IMR-90 (cell line): ENCODE measurements at regions not wholly inside any gene's neighbourhood (a gene's known extent, or its start where the extent isn't known, plus 50 kb on each side); places are given as distances from the start of the nearest gene placed in this dataset.

Source experiments
- ATAC-seq: fragments of 200-7000 bp; cut with Tn5 transposase; 2 replicates; pipeline ENCODE4 v1.9.1; 2020; ENCODE audit warnings: low read depth, mild to moderate bottlenecking, moderate library complexity
- BruUV-seq: library from RNA; stranded (reverse); fragments of 400-500 nt; replicated peaks from 2 replicates; lab custom pipeline; 2021; lab: Mats Ljungman, UMichigan
- CTCF ChIA-PET: fragments of 300-600 bp; formaldehyde crosslinking; extraction: SDS; loops from one replicate; lab custom pipeline; 2021; ENCODE audit warnings: antibody characterized with exemption; lab: Yijun Ruan, JAX
- POLR2A ChIA-PET: fragments of 300-600 bp; sonication (Branson Sonifier 250); formaldehyde crosslinking; loops from one replicate; lab custom pipeline; 2022; ENCODE audit warnings: antibody characterized with exemption; ENCODE audit not compliant: unreplicated experiment; lab: Charles Lee
- DNase-seq: peaks from one replicate; pipeline ENCODE4 v3.0.0; 2013
- H2AFZ ChIP-seq: replicated peaks from 2 replicates; pipeline ENCODE3; 2013; ENCODE audit warnings: low read length, mild to moderate bottlenecking; ENCODE audit not compliant: poor library complexity
- H2AK5ac ChIP-seq: 2 replicates; pipeline ENCODE4 v1.6.1; 2013; ENCODE audit warnings: low read depth, low read length, inconsistent platforms
- H2AK9ac ChIP-seq: replicated peaks from 2 replicates; pipeline ENCODE3; 2013; ENCODE audit warnings: mild to moderate bottlenecking, low read depth, low read length, moderate library complexity; ENCODE audit not compliant: poor library complexity
- H2BK120ac ChIP-seq: 2 replicates; pipeline ENCODE4 v1.6.1; 2013; ENCODE audit warnings: low read depth, low read length, inconsistent platforms
- H2BK15ac ChIP-seq: 3 replicates; pipeline ENCODE4 v1.6.1; 2013; ENCODE audit warnings: low read depth, low read length, inconsistent platforms
- H2BK20ac ChIP-seq: 2 replicates; pipeline ENCODE4 v1.6.1; 2013; ENCODE audit warnings: low read depth, mild to moderate bottlenecking, inconsistent platforms, low read length, moderate library complexity
- H2BK5ac ChIP-seq: 2 replicates; pipeline ENCODE4 v1.6.1; 2013; ENCODE audit warnings: mild to moderate bottlenecking, low read depth, low read length, inconsistent platforms; ENCODE audit not compliant: poor library complexity, severe bottlenecking
- H3K14ac ChIP-seq: replicated peaks from 2 replicates; pipeline ENCODE4 v1.6.1; 2013; ENCODE audit warnings: low read depth, low read length, inconsistent platforms
- H3K18ac ChIP-seq: 2 replicates; pipeline ENCODE4 v1.6.1; 2013; ENCODE audit warnings: low read depth, low read length, control low read depth
- H3K23ac ChIP-seq: 2 replicates; pipeline ENCODE4 v1.6.1; 2013; ENCODE audit warnings: low read depth, low read length, inconsistent platforms
- H3K27ac ChIP-seq: 2 replicates; pipeline ENCODE4 v1.5.1; 2013; ENCODE audit warnings: mild to moderate bottlenecking, control low read depth, low read length; ENCODE audit not compliant: insufficient read depth
- H3K27me3 ChIP-seq: 2 replicates; pipeline ENCODE4 v1.6.1; 2013; ENCODE audit warnings: low read length; ENCODE audit not compliant: control insufficient read depth, insufficient read depth
- H3K36me3 ChIP-seq: 2 replicates; pipeline ENCODE4 v1.6.1; 2013; ENCODE audit warnings: low read length, mixed read lengths; ENCODE audit not compliant: control insufficient read depth, insufficient read depth
- H3K4ac ChIP-seq: 2 replicates; pipeline ENCODE4 v1.6.1; 2013; ENCODE audit warnings: low read depth, low read length, inconsistent platforms
- H3K4me1 ChIP-seq: 2 replicates; pipeline ENCODE4 v1.6.1; 2013; ENCODE audit warnings: low read length, mixed read lengths; ENCODE audit not compliant: control insufficient read depth, insufficient read depth
- H3K4me2 ChIP-seq: 2 replicates; pipeline ENCODE4 v1.6.1; 2013; ENCODE audit warnings: low read depth, mild to moderate bottlenecking, control low read depth, low read length, moderate library complexity
- H3K4me3 ChIP-seq: 2 replicates; pipeline ENCODE4 v1.5.1; 2013; ENCODE audit warnings: low read depth, mild to moderate bottlenecking, control low read depth, low read length, moderate library complexity; ENCODE audit not compliant: insufficient read depth
- H3K56ac ChIP-seq: 2 replicates; pipeline ENCODE4 v1.6.1; 2013; ENCODE audit warnings: low read length, inconsistent platforms; ENCODE audit not compliant: insufficient read depth; ENCODE audit errors: extremely low read depth
- H3K79me1 ChIP-seq, 2 experiments: 2 replicates each; pipeline ENCODE4 v1.6.1; 2013; ENCODE audit warnings: low read length in 2 of 2, inconsistent platforms in 1 of 2, low read depth in 1 of 2
- H3K9ac ChIP-seq: 2 replicates; pipeline ENCODE4 v1.6.1; 2013; ENCODE audit warnings: low read depth, low read length, control low read depth
- H3K9me1 ChIP-seq: 2 replicates; pipeline ENCODE4 v1.6.1; 2013; ENCODE audit warnings: low read length, inconsistent platforms; ENCODE audit not compliant: insufficient read depth
- H3K9me3 ChIP-seq: 2 replicates; pipeline ENCODE4 v1.6.1; 2013; ENCODE audit warnings: low read length; ENCODE audit not compliant: control insufficient read depth, insufficient read depth
- H4K20me1 ChIP-seq: 2 replicates; pipeline ENCODE4 v1.6.1; 2013; ENCODE audit warnings: low read length, inconsistent platforms; ENCODE audit not compliant: insufficient read depth
- H4K5ac ChIP-seq: 2 replicates; pipeline ENCODE4 v1.6.1; 2013; ENCODE audit warnings: mild to moderate bottlenecking, low read depth, low read length, control low read depth
- H4K8ac ChIP-seq, 2 experiments: 2 replicates each; pipeline ENCODE4 v1.6.1; 2013; ENCODE audit warnings: low read depth in 2 of 2, low read length in 2 of 2, control low read depth in 1 of 2, inconsistent platforms in 1 of 2
- H4K91ac ChIP-seq: 2 replicates; pipeline ENCODE4 v1.6.1; 2013; ENCODE audit warnings: low read depth, low read length, inconsistent platforms; ENCODE audit not compliant: insufficient read depth
- BHLHE40 ChIP-seq: fragments of 150-350 bp; IDR thresholded peaks from 2 replicates; pipeline ENCODE4 v1.6.1; 2016; ENCODE audit warnings: mild to moderate bottlenecking, low read depth, low read length
- CEBPB ChIP-seq: IDR thresholded peaks from 2 replicates; pipeline ENCODE4 v1.6.1; 2012; ENCODE audit warnings: low read depth, low read length, improper control_type of control experiment
- FOS ChIP-seq: fragments of 150-350 bp; IDR thresholded peaks from 2 replicates; pipeline ENCODE4 v1.6.1; 2016; ENCODE audit warnings: low read depth, low read length
- MAFK ChIP-seq: IDR thresholded peaks from 2 replicates; pipeline ENCODE4 v1.6.1; 2012; ENCODE audit warnings: low read depth, low read length, improper control_type of control experiment
- RCOR1 ChIP-seq: IDR thresholded peaks from 2 replicates; pipeline ENCODE4 v1.6.1; 2012; ENCODE audit warnings: mild to moderate bottlenecking, low read length, improper control_type of control experiment; ENCODE audit not compliant: insufficient replicate concordance
- WGBS, 2 experiments: methylation state at CpG; one replicate each; pipeline versions ENCODE4 v1.1.5 to v1.1.7; 2013; ENCODE audit warnings: missing lambda C conversion rate in 2 of 2; ENCODE audit not compliant: insufficient read length in 1 of 2; ENCODE audit errors: extremely low coverage in 2 of 2; 5-methylcytosine and 5-hydroxymethylcytosine counted together
- dilution Hi-C: fragments of 300-500 bp; cut with HindIII; formaldehyde crosslinking; loops from one replicate; pipeline ENCODE4 v1.14.3; 2018; ENCODE audit warnings: low sequenced_read_pairs; ENCODE audit not compliant: unreplicated experiment
- in situ Hi-C: fragments of 300-500 bp; cut with MboI; formaldehyde crosslinking; loops from 3 replicates; pipeline ENCODE4 v1.14.3; 2019; ENCODE audit warnings: low sequenced_read_pairs, inconsistent platforms, mixed read lengths
- intact Hi-C: fragments of 100-400 bp; cut with micrococcal nuclease; formaldehyde crosslinking; loops from 2 replicates; pipeline ENCODE4 v1.10.0; 2022

- Histone ChIP-seq H2BK15ac (no peak overlapping the region), H3K79me1 (no peaks in the 10 kb centered on the region), H3K9ac (no peak overlapping the region), H4K91ac (no peak overlapping the region), H3K18ac (no peak overlapping the region), H3K4ac (no peak overlapping the region), H3K9me3 (peaks cover 6% of the 10 kb centered on the region), H3K9me1 (no peaks in the 10 kb centered on the region), H3K4me1 (no peaks in the 10 kb centered on the region), H3K56ac (no peak overlapping the region), H3K14ac (no peak overlapping the region), H2BK20ac (no peak overlapping the region), H3K4me3 (no peak overlapping the region), H2AK5ac (no peak overlapping the region), H4K8ac (no peak overlapping the region), H4K5ac (no peak overlapping the region), H4K20me1 (no peaks in the 10 kb centered on the region), H2AFZ (no peak overlapping the region), H3K27ac (no peak overlapping the region), H2BK5ac (no peak overlapping the region), H3K27me3 (no peaks in the 10 kb centered on the region), H3K36me3 (no peaks in the 10 kb centered on the region), H3K4me2 (no peak overlapping the region), H2AK9ac (no peak overlapping the region), H2BK120ac (no peak overlapping the region), H3K23ac (no peak overlapping the region)
- no CpG with 5 or more reads among the region's 1 CpG for WGBS, 2 experiments
- BruUV-seq = no TSS peak
- ChIA-PET CTCF (no interaction called here), POLR2A (no interaction called here)
- in situ Hi-C loops = no loop called here
- dilution Hi-C loops = no loop called here
- intact Hi-C loops = no loop called here
- ATAC-seq (no peak), DNase-seq (no peak)
- TF ChIP-seq RCOR1 (no peak), MAFK (no peak), CEBPB (no peak), FOS (no peak), BHLHE40 (no peak)
Observed at GRCh38 chr1:166679369-166679768, 159.9 kb upstream of the POGK start.
